ENCODE measurements at regions not wholly inside any gene's neighbourhood (a gene's known extent, or its start where the extent isn't known, plus 50 kb on each side); places are given as distances from the start of the nearest gene placed in this dataset.

DNA sequence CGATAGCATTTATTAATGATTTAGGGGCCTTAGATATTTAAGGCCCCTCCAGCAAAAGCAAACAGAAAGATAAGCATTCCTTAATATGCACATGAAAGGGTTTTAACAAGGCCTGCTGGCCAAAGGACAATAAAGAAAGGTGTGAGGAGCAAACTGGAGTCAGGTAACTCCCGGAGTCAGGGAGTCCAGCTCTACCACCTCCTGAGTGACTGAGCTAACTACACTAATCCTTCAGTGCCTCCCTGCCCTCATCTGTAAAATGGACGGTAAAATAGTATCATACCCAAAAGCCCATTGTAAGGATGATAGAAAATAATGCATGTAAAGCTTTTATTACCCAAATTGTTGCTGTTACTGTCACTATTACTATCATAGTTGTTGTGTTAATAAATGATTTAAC lies 161.7 kb downstream of the SIPA1L2 start:
- BruUV-seq (replicated peaks): no TSS peak
- no peaks in the 10 kb centered on the region for H4K20me1 ChIP-seq (ENCODE audit: low read length)
- DNase-seq (no peak), ATAC-seq (no peak)
- H3K36me3 ChIP-seq (ENCODE audit: low read depth, low read length): no peaks in the 10 kb centered on the region
- CTCF ChIA-PET: interaction anchor here (0.6 to 1.7 kb wide), 2 partner anchors 70 to 159 kb away, joined by 5 to 6 read pairs; no protein-coding TSS in a partner anchor
- H2AFZ ChIP-seq (ENCODE audit: low read length): no peak overlapping the region
- intact Hi-C loops (cut with micrococcal nuclease): no loop called here
- no peaks in the 10 kb centered on the region for H3K27me3 ChIP-seq (ENCODE audit: low read length)
- no peak overlapping the region for H3K4me3 ChIP-seq (ENCODE audit: low read length)
- no peak overlapping the region for H3K4me2 ChIP-seq (ENCODE audit: low read length)
- peaks cover 28% of the 10 kb centered on the region for H3K4me1 ChIP-seq (ENCODE audit: insufficient read depth, low read length)
- no peak for TF ChIP-seq CTCF (conservative IDR thresholded peaks at IDR 0.05; ENCODE audit: low read depth, low read length)
- peaks cover 1% of the 10 kb centered on the region for H3F3A ChIP-seq (ENCODE audit: low read length, unreplicated experiment)
- POLR2A ChIA-PET (ENCODE audit: unreplicated experiment): no interaction called here
- no peaks in the 10 kb centered on the region for H3K9me2 ChIP-seq (replicated peaks; ENCODE audit: low read length)
- no peak overlapping the region for H3K9ac ChIP-seq (ENCODE audit: low read length)
- no peaks in the 10 kb centered on the region for H3K9me3 ChIP-seq (ENCODE audit: low read length)
- H3K79me2 ChIP-seq (ENCODE audit: low read length): no peaks in the 10 kb centered on the region
- H3K27ac ChIP-seq (ENCODE audit: low read length): no peak overlapping the region

DNA sequence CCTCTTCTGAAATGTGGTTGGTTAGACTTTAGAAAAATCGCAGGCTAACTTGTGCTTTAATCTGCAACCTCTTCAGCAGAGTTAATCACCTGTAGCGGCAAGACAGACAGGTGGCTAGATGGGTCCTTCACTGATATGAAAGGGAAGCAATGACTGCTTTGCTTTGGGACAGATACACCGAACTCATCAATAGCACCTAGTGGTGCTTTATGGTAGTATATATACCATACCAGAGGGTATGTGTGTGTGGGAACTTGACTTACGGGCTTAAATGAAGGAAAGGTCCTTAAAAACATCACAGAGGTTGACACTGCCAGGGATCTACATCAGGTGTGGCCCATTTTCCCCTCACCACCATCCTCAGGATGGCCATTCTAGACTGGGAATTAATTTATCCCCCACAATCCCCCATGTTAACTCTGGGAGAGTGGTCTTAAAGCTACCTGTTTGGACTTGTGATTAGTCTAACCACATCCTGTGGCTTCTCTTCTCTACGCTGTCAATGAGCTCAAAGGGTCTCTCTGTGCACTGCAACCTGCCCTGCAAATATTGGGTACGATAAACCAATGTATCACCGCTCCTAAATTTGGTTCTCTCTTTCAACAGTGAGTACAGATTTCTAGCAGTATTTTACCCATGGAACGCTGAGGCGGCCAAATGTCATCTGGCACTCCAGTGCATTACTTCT lies 162.7 kb downstream of the SIPA1L2 start:
- no peak overlapping the region for H3K4me3 ChIP-seq (ENCODE audit: low read length)
- no peak for TF ChIP-seq EZH2phosphoT487 (IDR thresholded peaks at IDR 0.05; ENCODE audit: borderline replicate concordance, low read length)
- TF ChIP-seq EZH2 (IDR thresholded peaks at IDR 0.05; ENCODE audit: low read length, unreplicated experiment): no peak
- peak; percentile 47 for TF ChIP-seq CTCF (conservative IDR thresholded peaks at IDR 0.05; ENCODE audit: low read depth, low read length)
- H3K27me3 ChIP-seq (ENCODE audit: low read length): no peaks in the 10 kb centered on the region
- H3K9me2 ChIP-seq (replicated peaks; ENCODE audit: low read length): no peaks in the 10 kb centered on the region
- no peaks in the 10 kb centered on the region for H3K9me3 ChIP-seq (ENCODE audit: low read length)
- H3F3A ChIP-seq (ENCODE audit: low read length, unreplicated experiment): no peaks in the 10 kb centered on the region
- no peaks in the 10 kb centered on the region for H3K36me3 ChIP-seq (ENCODE audit: low read depth, low read length)
- H3K4me1 ChIP-seq (ENCODE audit: insufficient read depth, low read length): peaks cover 18% of the 10 kb centered on the region
- no peak overlapping the region for H2AFZ ChIP-seq (ENCODE audit: low read length)
- no peak overlapping the region for H3K27ac ChIP-seq (ENCODE audit: low read length)
- DNase-seq (peak; percentile 12), ATAC-seq (no peak)
- POLR2A ChIA-PET (ENCODE audit: unreplicated experiment): no interaction called here
- no peaks in the 10 kb centered on the region for H4K20me1 ChIP-seq (ENCODE audit: low read length)
- BruUV-seq (replicated peaks): no TSS peak
- no peak overlapping the region for H3K4me2 ChIP-seq (ENCODE audit: low read length)
- intact Hi-C loops (cut with micrococcal nuclease): no loop called here
- no peaks in the 10 kb centered on the region for H3K79me2 ChIP-seq (ENCODE audit: low read length)
- no peak overlapping the region for H3K9ac ChIP-seq (ENCODE audit: low read length)
- CTCF ChIA-PET: interaction anchor here (1.7 kb wide), 1 partner anchor 160 kb away, joined by 6 read pairs; no protein-coding TSS in a partner anchor

GRCh38 chr1:232464325-232464724 lies 165.6 kb downstream of the SIPA1L2 start:
- no peak overlapping the region for H2AFZ ChIP-seq (ENCODE audit: low read length)

More at GRCh38 chr1:232464325-232464724, 165.6 kb downstream of the SIPA1L2 start:
- Histone ChIP-seq H3K79me2 (ENCODE audit: low read length) (no peaks in the 10 kb centered on the region), H3K4me2 (ENCODE audit: low read length) (no peak overlapping the region), H3K4me3 (ENCODE audit: low read length) (no peak overlapping the region), H3K9me3 (ENCODE audit: low read length) (no peaks in the 10 kb centered on the region), H4K20me1 (ENCODE audit: low read length) (no peaks in the 10 kb centered on the region), H3K4me1 (ENCODE audit: insufficient read depth, low read length) (no peaks in the 10 kb centered on the region), H3F3A (ENCODE audit: low read length, unreplicated experiment) (no peaks in the 10 kb centered on the region), H3K36me3 (ENCODE audit: low read depth, low read length) (no peaks in the 10 kb centered on the region), H3K27me3 (ENCODE audit: low read length) (no peaks in the 10 kb centered on the region), H3K9me2 (replicated peaks; ENCODE audit: low read length) (no peaks in the 10 kb centered on the region), H3K27ac (ENCODE audit: low read length) (no peak overlapping the region), H3K9ac (ENCODE audit: low read length) (no peak overlapping the region)
- intact Hi-C loops (cut with micrococcal nuclease): no loop called here
- ChIA-PET POLR2A (ENCODE audit: unreplicated experiment) (no interaction called here), CTCF (no interaction called here)
- TF ChIP-seq CTCF (conservative IDR thresholded peaks at IDR 0.05; ENCODE audit: low read depth, low read length) (no peak), EZH2 (IDR thresholded peaks at IDR 0.05; ENCODE audit: low read length, unreplicated experiment) (no peak), EZH2phosphoT487 (IDR thresholded peaks at IDR 0.05; ENCODE audit: borderline replicate concordance, low read length) (no peak)
- DNase-seq (no peak), ATAC-seq (no peak)
- no TSS peak for BruUV-seq (replicated peaks)

All from PC-3 (cell line).